Thyroid gland (tissue), 4 donors: ENCODE measurements at regions not wholly inside any gene's neighbourhood (a gene's known extent, or its start where the extent isn't known, plus 50 kb on each side); places are given as distances from the start of the nearest gene placed in this dataset.

Source experiments
- POLR2A ChIP-seq, 2 donors: fragments of 450-650 bp; IDR thresholded peaks; one replicate each; pipeline ENCODE4 v1.6.1; 2017; ENCODE audit warnings: antibody characterized with exemption in 2 of 2, mild to moderate bottlenecking in 2 of 2, moderate library complexity in 1 of 2
- TF ChIP-seq, protein P1 (sequence below), 6 experiments: fragments of 200-600 bp in 3 of 6; fragments of 450-650 bp in 3 of 6; sonication (generic) in 3 of 6; IDR thresholded peaks; one replicate each; pipeline ENCODE4 v1.5.1; 2016 to 2019; ENCODE audit warnings: antibody characterized with exemption in 6 of 6, mild to moderate bottlenecking in 2 of 6, inconsistent platforms in 1 of 6, moderate library complexity in 1 of 6

- TF ChIP-seq, protein P1, sequence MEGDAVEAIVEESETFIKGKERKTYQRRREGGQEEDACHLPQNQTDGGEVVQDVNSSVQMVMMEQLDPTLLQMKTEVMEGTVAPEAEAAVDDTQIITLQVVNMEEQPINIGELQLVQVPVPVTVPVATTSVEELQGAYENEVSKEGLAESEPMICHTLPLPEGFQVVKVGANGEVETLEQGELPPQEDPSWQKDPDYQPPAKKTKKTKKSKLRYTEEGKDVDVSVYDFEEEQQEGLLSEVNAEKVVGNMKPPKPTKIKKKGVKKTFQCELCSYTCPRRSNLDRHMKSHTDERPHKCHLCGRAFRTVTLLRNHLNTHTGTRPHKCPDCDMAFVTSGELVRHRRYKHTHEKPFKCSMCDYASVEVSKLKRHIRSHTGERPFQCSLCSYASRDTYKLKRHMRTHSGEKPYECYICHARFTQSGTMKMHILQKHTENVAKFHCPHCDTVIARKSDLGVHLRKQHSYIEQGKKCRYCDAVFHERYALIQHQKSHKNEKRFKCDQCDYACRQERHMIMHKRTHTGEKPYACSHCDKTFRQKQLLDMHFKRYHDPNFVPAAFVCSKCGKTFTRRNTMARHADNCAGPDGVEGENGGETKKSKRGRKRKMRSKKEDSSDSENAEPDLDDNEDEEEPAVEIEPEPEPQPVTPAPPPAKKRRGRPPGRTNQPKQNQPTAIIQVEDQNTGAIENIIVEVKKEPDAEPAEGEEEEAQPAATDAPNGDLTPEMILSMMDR (IDR thresholded peaks at IDR 0.05): no peak
- no peak for TF ChIP-seq POLR2A (IDR thresholded peaks at IDR 0.05)
Measured at GRCh38 chr10:130926442-130926841, 385.1 kb downstream of the TCERG1L start.
